ENCODE measurements at regions not wholly inside any gene's neighbourhood (a gene's known extent, or its start where the extent isn't known, plus 50 kb on each side); places are given as distances from the start of the nearest gene placed in this dataset.

- TF ChIP-seq CTCF (IDR thresholded peaks at IDR 0.05): no peak
- Histone ChIP-seq H3K4me3 (no peak overlapping the region), H3K36me3 (no peaks in the 10 kb centered on the region), H3K27ac (no peak overlapping the region), H3K9me3 (no peaks in the 10 kb centered on the region), H3K4me1 (no peaks in the 10 kb centered on the region), H3K27me3 (no peaks in the 10 kb centered on the region)
- no peak for DNase-seq (ENCODE audit: low spot score)
Observed at GRCh38 chr2:7704296-7704865, 787.2 kb downstream of the RNF144A start.

GRCh38 chr2:7706791-7707190, 789.6 kb downstream of the RNF144A start:
- Histone ChIP-seq H3K4me3 (no peak overlapping the region), H3K4me1 (no peaks in the 10 kb centered on the region), H3K27me3 (no peaks in the 10 kb centered on the region), H3K9me3 (no peaks in the 10 kb centered on the region), H3K36me3 (no peaks in the 10 kb centered on the region), H3K27ac (no peak overlapping the region)
- no peak for TF ChIP-seq CTCF (IDR thresholded peaks at IDR 0.05)
- no peak for DNase-seq (ENCODE audit: low spot score)

GRCh38 chr2:7707723-7708122, 790.5 kb downstream of the RNF144A start:
- no peak for TF ChIP-seq CTCF (IDR thresholded peaks at IDR 0.05)
- no peak overlapping the region for H3K4me3 ChIP-seq

GRCh38 chr2:7709907-7710306, 792.7 kb downstream of the RNF144A start:
- H3K4me3 ChIP-seq: no peak overlapping the region
- no peaks in the 10 kb centered on the region for H3K36me3 ChIP-seq
- H3K27me3 ChIP-seq: no peaks in the 10 kb centered on the region
- no peaks in the 10 kb centered on the region for H3K4me1 ChIP-seq
- DNase-seq (ENCODE audit: low spot score): no peak
- H3K27ac ChIP-seq: no peak overlapping the region
- H3K9me3 ChIP-seq: no peaks in the 10 kb centered on the region
- TF ChIP-seq CTCF (IDR thresholded peaks at IDR 0.05): no peak

More at GRCh38 chr2:7707723-7708122, 790.5 kb downstream of the RNF144A start:
- DNase-seq (ENCODE audit: low spot score): no peak
- H3K27me3 ChIP-seq: no peaks in the 10 kb centered on the region
- no peak overlapping the region for H3K27ac ChIP-seq
- H3K4me1 ChIP-seq: no peaks in the 10 kb centered on the region
- no peaks in the 10 kb centered on the region for H3K36me3 ChIP-seq
- H3K9me3 ChIP-seq: no peaks in the 10 kb centered on the region

- H3K4me3 ChIP-seq: no peak overlapping the region
- DNase-seq (ENCODE audit: low spot score): no peak
- H3K27ac ChIP-seq: no peak overlapping the region
- no peaks in the 10 kb centered on the region for H3K4me1 ChIP-seq
- no peaks in the 10 kb centered on the region for H3K27me3 ChIP-seq
- no peak for TF ChIP-seq CTCF (IDR thresholded peaks at IDR 0.05)
- H3K36me3 ChIP-seq: no peaks in the 10 kb centered on the region
- H3K9me3 ChIP-seq: no peaks in the 10 kb centered on the region
Observed at GRCh38 chr2:7711167-7711566, 794.0 kb downstream of the RNF144A start.

- Histone ChIP-seq H3K36me3 (no peaks in the 10 kb centered on the region), H3K9me3 (no peaks in the 10 kb centered on the region), H3K27ac (no peak overlapping the region), H3K4me1 (no peaks in the 10 kb centered on the region), H3K27me3 (no peaks in the 10 kb centered on the region), H3K4me3 (no peak overlapping the region)
- no peak for TF ChIP-seq CTCF (IDR thresholded peaks at IDR 0.05)
- no peak for DNase-seq (ENCODE audit: low spot score)
Observed at GRCh38 chr2:7719876-7720275, 802.7 kb downstream of the RNF144A start.

Data from right atrium auricular region (tissue), 2 donors.